Endothelial cell of umbilical vein (primary cell): ENCODE measurements at regions not wholly inside any gene's neighbourhood (a gene's known extent, or its start where the extent isn't known, plus 50 kb on each side); places are given as distances from the start of the nearest gene placed in this dataset.

Source experiments
- BruUV-seq: library from RNA; stranded (reverse); fragments of 400-500 nt; replicated peaks from 2 replicates; lab custom pipeline; 2021; lab: Mats Ljungman, UMichigan
- CTCF ChIA-PET: fragments of 300-600, 350-600 bp; sonication (Branson Sonifier 250); formaldehyde crosslinking; loops from one replicate; lab custom pipeline; 2021; ENCODE audit warnings: antibody characterized with exemption, inconsistent platforms; lab: Charles Lee
- POLR2A ChIA-PET: fragments of 300-600, 350-600 bp; sonication (Branson Sonifier 250); formaldehyde crosslinking; loops from one replicate; lab custom pipeline; 2021; ENCODE audit warnings: antibody characterized with exemption, inconsistent platforms; lab: Charles Lee
- DNase-seq: peaks from one replicate; pipeline ENCODE4 v3.0.0-alpha.2; 2011; ENCODE audit warnings: low read depth, low spot score
- FAIRE-seq: peaks from 2 replicates; lab custom pipeline; 2011; peaks lifted over from hg19 to GRCh38; lab: Jason Lieb, UNC
- H2AFZ ChIP-seq: 2 replicates; pipeline ENCODE4 v1.6.0; 2012; ENCODE audit warnings: low read depth, low read length, control low read depth, inconsistent platforms
- H3K27ac ChIP-seq: 2 replicates; pipeline ENCODE4 v1.5.1; 2011; ENCODE audit warnings: low read depth, mild to moderate bottlenecking, control low read depth, low read length, moderate library complexity; ENCODE audit not compliant: insufficient read depth
- H3K27me3 ChIP-seq, 2 experiments: 2 replicates each; pipeline versions ENCODE4 v1.6.0 to v1.6.1; 2011; ENCODE audit warnings: low read length in 2 of 2, mixed read lengths in 1 of 2; ENCODE audit not compliant: control insufficient read depth in 2 of 2, insufficient read depth in 2 of 2
- H3K36me3 ChIP-seq, 2 experiments: 2 replicates in 1 of 2; 3 replicates in 1 of 2; pipeline ENCODE4 v1.5.1; 2011; ENCODE audit warnings: low read length in 2 of 2, mild to moderate bottlenecking in 1 of 2, moderate library complexity in 1 of 2; ENCODE audit not compliant: control insufficient read depth in 2 of 2, insufficient read depth in 2 of 2; ENCODE audit errors: extremely low read depth in 1 of 2
- H3K4me1 ChIP-seq: 3 replicates; pipeline ENCODE4 v1.5.1; 2011; ENCODE audit warnings: mild to moderate bottlenecking, low read length; ENCODE audit not compliant: control insufficient read depth, insufficient read depth; ENCODE audit errors: extremely low read depth
- H3K4me2 ChIP-seq: 2 replicates; pipeline ENCODE4 v1.6.1; 2011; ENCODE audit warnings: low read length, control low read depth, mixed read lengths; ENCODE audit not compliant: insufficient read depth
- H3K4me3 ChIP-seq, 3 experiments: fragments of 200-600 bp in 1 of 3; sonication (generic), shearing (Covaris generic) in 1 of 3; replicated peaks in 1 of 3; 2 replicates each; pipeline ENCODE4 v1.5.1; 2011 to 2016; ENCODE audit warnings: control low read depth in 3 of 3, low read length in 3 of 3, mild to moderate bottlenecking in 2 of 3, inconsistent platforms in 1 of 3, low read depth in 1 of 3, moderate library complexity in 1 of 3; ENCODE audit not compliant: insufficient read depth in 1 of 3
- H3K79me2 ChIP-seq: 2 replicates; pipeline ENCODE4 v1.6.0; 2012; ENCODE audit warnings: low read length, inconsistent platforms; ENCODE audit not compliant: control insufficient read depth, insufficient read depth
- H3K9ac ChIP-seq: replicated peaks from 2 replicates; pipeline ENCODE3; 2011; ENCODE audit warnings: low read length, control low read depth; ENCODE audit not compliant: insufficient read depth; ENCODE audit errors: extremely low read depth
- H3K9me1 ChIP-seq: replicated peaks from 3 replicates; pipeline ENCODE4 v1.6.0; 2011; ENCODE audit warnings: mild to moderate bottlenecking, low read length; ENCODE audit not compliant: control insufficient read depth, insufficient read depth; ENCODE audit errors: extremely low read depth
- H3K9me3 ChIP-seq: replicated peaks from 2 replicates; pipeline ENCODE4 v1.5.1; 2012; ENCODE audit warnings: low read length, inconsistent platforms; ENCODE audit not compliant: control insufficient read depth, insufficient read depth
- H4K20me1 ChIP-seq: replicated peaks from 2 replicates; pipeline ENCODE3; 2011; ENCODE audit warnings: mild to moderate bottlenecking, low read length; ENCODE audit not compliant: control insufficient read depth, insufficient read depth; ENCODE audit errors: extremely low read depth
- CTCF ChIP-seq, 2 donors: IDR thresholded peaks; 1 replicate in 1 of 2; 2 replicates in 1 of 2; pipeline ENCODE4 v1.5.1; 2011; ENCODE audit warnings: low read length in 2 of 2, mild to moderate bottlenecking in 2 of 2, moderate library complexity in 2 of 2, control low read depth in 1 of 2, inconsistent platforms in 1 of 2, low read depth in 1 of 2; ENCODE audit not compliant: insufficient read depth in 1 of 2; ENCODE audit errors: extremely low read depth in 1 of 2
- EZH2 ChIP-seq: IDR thresholded peaks from 2 replicates; pipeline ENCODE4 v1.6.1; 2012; ENCODE audit warnings: borderline replicate concordance, low read depth, mild to moderate bottlenecking, moderate library complexity, low read length, inconsistent platforms; ENCODE audit not compliant: severe bottlenecking
- FOS ChIP-seq: IDR thresholded peaks from 2 replicates; pipeline ENCODE4 v1.6.1; 2011; ENCODE audit warnings: mild to moderate bottlenecking, low read length, moderate library complexity, borderline replicate concordance; ENCODE audit not compliant: insufficient read depth
- GATA2 ChIP-seq: IDR thresholded peaks from 2 replicates; pipeline ENCODE4 v1.7.0; 2011; ENCODE audit warnings: low read depth, mild to moderate bottlenecking, moderate library complexity, mixed read lengths, low read length; ENCODE audit not compliant: insufficient read length, insufficient read depth
- JUN ChIP-seq: IDR thresholded peaks from 2 replicates; pipeline ENCODE4 v1.6.1; 2011; ENCODE audit warnings: borderline replicate concordance, low read depth; ENCODE audit not compliant: insufficient read length, insufficient read depth
- MYC ChIP-seq: IDR thresholded peaks from one replicate; pipeline ENCODE4 v1.6.1; 2011; ENCODE audit warnings: mild to moderate bottlenecking, low read depth, low read length
- POLR2A ChIP-seq: IDR thresholded peaks from 2 replicates; pipeline ENCODE4 v1.6.1; 2012; ENCODE audit warnings: low read depth, mild to moderate bottlenecking, control low read depth, low read length
- POLR2AphosphoS5 ChIP-seq: IDR thresholded peaks from 2 replicates; pipeline ENCODE4 v1.6.1; 2012; ENCODE audit warnings: low read depth, mild to moderate bottlenecking, control low read depth, low read length, moderate library complexity; ENCODE audit not compliant: insufficient read depth
- dilution Hi-C: fragments of 300-500 bp; cut with MboI; formaldehyde crosslinking; loops from one replicate; pipeline ENCODE4 v1.15.0; 2019; ENCODE audit warnings: low sequenced_read_pairs; ENCODE audit not compliant: extremely low pct_ligation_motif_present
- intact Hi-C: fragments of 100-400 bp; cut with micrococcal nuclease; formaldehyde crosslinking; loops from one replicate; pipeline ENCODE4 v1.10.0; 2022
- TF ChIP-seq, protein P1 (sequence below): IDR thresholded peaks from 2 replicates; pipeline ENCODE4 v1.6.1; 2011; ENCODE audit not compliant: insufficient read depth, insufficient read length

GRCh38 chr2:78093436-78093835 lies 571.3 kb upstream of the LRRTM4 start:
- FAIRE-seq (no peak), DNase-seq (no peak)
- ChIA-PET CTCF (no interaction called here), POLR2A (no interaction called here)
- H3K9ac ChIP-seq, result no peak overlapping the region
- no peaks in the 10 kb centered on the region for H4K20me1 ChIP-seq
- H3K4me3 ChIP-seq, result no peak overlapping the region
- no peaks in the 10 kb centered on the region for H3K9me1 ChIP-seq
- no peaks in the 10 kb centered on the region for H3K27me3 ChIP-seq
- TF ChIP-seq, protein P1, sequence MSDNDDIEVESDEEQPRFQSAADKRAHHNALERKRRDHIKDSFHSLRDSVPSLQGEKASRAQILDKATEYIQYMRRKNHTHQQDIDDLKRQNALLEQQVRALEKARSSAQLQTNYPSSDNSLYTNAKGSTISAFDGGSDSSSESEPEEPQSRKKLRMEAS, result no peak
- no peak for TF ChIP-seq GATA2
- no peak for TF ChIP-seq FOS
- TF ChIP-seq POLR2AphosphoS5, result no peak
- TF ChIP-seq JUN, result no peak
- no peak for TF ChIP-seq MYC
- no peak for TF ChIP-seq CTCF (IDR thresholded peaks at IDR 0.05; ENCODE audit: extremely low read depth in 1 of 2, insufficient read depth in 1 of 2, low read depth in 1 of 2, low read length in 2 of 2)
- TF ChIP-seq POLR2A, result no peak
- TF ChIP-seq EZH2, result no peak
- no peak overlapping the region for H3K27ac ChIP-seq
- no TSS peak for BruUV-seq
- intact Hi-C loops, result no loop called here
- H2AFZ ChIP-seq, result no peak overlapping the region
- H3K4me1 ChIP-seq, result no peaks in the 10 kb centered on the region
- H3K4me2 ChIP-seq, result no peak overlapping the region
- no peaks in the 10 kb centered on the region for H3K36me3 ChIP-seq
- no peaks in the 10 kb centered on the region for H3K79me2 ChIP-seq
- H3K9me3 ChIP-seq, result no peaks in the 10 kb centered on the region
- dilution Hi-C loops, result no loop called here
